A673 (cell line): ENCODE measurements at regions not wholly inside any gene's neighbourhood (a gene's known extent, or its start where the extent isn't known, plus 50 kb on each side); places are given as distances from the start of the nearest gene placed in this dataset.

Source experiments
- BruUV-seq: library from RNA; stranded (reverse); fragments of 400-500 nt; replicated peaks from 2 replicates; lab custom pipeline; 2021; lab: Mats Ljungman, UMichigan
- CTCF ChIA-PET: fragments of 300-600 bp; sonication (Branson Sonifier 250); formaldehyde crosslinking; loops from one replicate; lab custom pipeline; 2022; ENCODE audit warnings: antibody characterized with exemption; lab: Charles Lee
- POLR2A ChIA-PET: fragments of 300-600 bp; sonication (Branson Sonifier 250); formaldehyde crosslinking; loops from one replicate; lab custom pipeline; 2022; ENCODE audit warnings: antibody characterized with exemption; ENCODE audit not compliant: low non-redundant PET; lab: Charles Lee
- DNase-seq: peaks from one replicate; pipeline ENCODE4 v3.0.0-alpha.2; 2015; ENCODE audit warnings: low spot score
- H3K27ac ChIP-seq: fragments of 200-600 bp; sonication (generic); 2 replicates; pipeline ENCODE4 v1.5.1; 2016; ENCODE audit warnings: mixed run types, low read depth, mild to moderate bottlenecking, mixed read lengths, antibody characterized with exemption, low read length; ENCODE audit not compliant: poor library complexity, severe bottlenecking
- H3K27me3 ChIP-seq: fragments of 200-600 bp; sonication (generic); replicated peaks from 2 replicates; pipeline ENCODE4 v1.6.1; 2017; ENCODE audit warnings: mixed run types, low read depth, mild to moderate bottlenecking, mixed read lengths, antibody characterized with exemption, low read length; ENCODE audit not compliant: insufficient read depth, poor library complexity
- H3K36me3 ChIP-seq: fragments of 200-600 bp; sonication (generic); 2 replicates; pipeline ENCODE4 v1.6.1; 2016; ENCODE audit warnings: mixed run types, mild to moderate bottlenecking, mixed read lengths, antibody characterized with exemption, low read length; ENCODE audit not compliant: insufficient read depth, poor library complexity, severe bottlenecking
- H3K4me1 ChIP-seq: fragments of 200-600 bp; sonication (generic); 2 replicates; pipeline ENCODE4 v1.6.1; 2017; ENCODE audit warnings: mixed run types, mild to moderate bottlenecking, mixed read lengths, antibody characterized with exemption, low read length; ENCODE audit not compliant: insufficient read depth, poor library complexity, severe bottlenecking
- H3K4me3 ChIP-seq: fragments of 200-600 bp; sonication (generic); 2 replicates; pipeline ENCODE4 v1.5.1; 2016; ENCODE audit warnings: low read depth, mixed run types, mild to moderate bottlenecking, mixed read lengths, low read length; ENCODE audit not compliant: poor library complexity, severe bottlenecking
- H3K9me3 ChIP-seq: fragments of 200-600 bp; sonication (generic); 2 replicates; pipeline ENCODE4 v1.6.1; 2016; ENCODE audit warnings: mixed run types, low read depth, mild to moderate bottlenecking, mixed read lengths, antibody characterized with exemption, low read length; ENCODE audit not compliant: poor library complexity, severe bottlenecking
- CTCF ChIP-seq: fragments of 300-800, 200-600 bp; sonication (generic); conservative IDR thresholded peaks from 2 replicates; pipeline ENCODE4 v1.5.1; 2017; ENCODE audit warnings: low read depth, mild to moderate bottlenecking, antibody characterized with exemption, low read length, moderate library complexity, mixed read lengths
- EZH2 ChIP-seq: fragments of 200-600 bp; sonication (generic); IDR thresholded peaks from 2 replicates; pipeline ENCODE4 v1.6.1; 2017; ENCODE audit warnings: borderline replicate concordance, low read depth, mild to moderate bottlenecking, mixed read lengths, antibody characterized with exemption, low read length; ENCODE audit not compliant: poor library complexity, severe bottlenecking
- intact Hi-C: fragments of 100-400 bp; cut with micrococcal nuclease; formaldehyde crosslinking; loops from one replicate; pipeline ENCODE4 v1.10.0; 2022; ENCODE audit not compliant: unreplicated experiment

DNA sequence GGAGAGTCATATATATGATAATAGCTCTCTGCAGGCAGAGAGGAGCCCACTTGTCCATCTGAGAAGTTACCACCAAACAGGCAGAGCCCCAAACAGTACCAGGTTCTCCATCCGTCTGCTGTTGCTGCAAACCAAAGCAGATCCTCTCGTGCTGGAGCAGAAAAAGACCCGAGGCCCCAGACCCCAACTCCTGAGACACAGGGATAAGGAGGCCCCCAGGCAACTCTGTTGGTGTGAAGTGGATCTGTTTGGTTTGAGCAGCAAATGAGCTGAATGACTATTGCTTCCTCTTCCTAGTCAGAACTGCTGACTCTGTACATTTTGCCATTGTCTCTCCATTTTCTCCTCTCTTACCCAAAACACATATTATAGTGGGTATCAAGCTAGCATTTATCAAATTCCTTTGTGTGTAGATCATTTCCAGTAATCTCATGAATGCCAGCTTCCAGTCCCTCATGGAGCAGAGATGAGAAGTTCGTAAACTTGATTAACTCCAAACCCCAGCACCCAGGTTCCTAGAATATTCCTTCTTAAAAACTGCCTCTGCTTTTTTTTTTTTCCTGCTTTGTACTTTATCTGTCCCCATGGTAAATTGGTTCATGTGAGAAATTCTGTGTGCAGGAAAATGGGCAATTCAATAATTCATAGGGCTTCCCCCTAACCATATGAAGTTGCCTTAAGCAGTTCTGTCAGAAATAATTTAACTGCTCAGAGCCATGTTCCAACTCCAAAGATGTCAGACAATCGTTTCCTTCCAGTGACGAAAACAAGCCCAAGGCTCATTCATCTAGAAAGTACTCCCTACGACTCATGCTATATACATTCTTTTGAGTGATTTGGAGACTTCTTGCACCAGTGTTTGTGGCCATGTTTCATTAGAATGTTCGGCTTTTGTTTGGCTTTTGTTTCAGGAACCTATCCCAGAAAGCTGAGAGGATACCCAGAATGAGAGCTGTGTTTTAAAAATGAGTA lies 98.6 kb upstream of the ATXN3L start:
- no TSS peak for BruUV-seq
- Histone ChIP-seq H3K36me3 (no peaks in the 10 kb centered on the region), H3K4me1 (peaks cover 9% of the 10 kb centered on the region), H3K9me3 (no peaks in the 10 kb centered on the region), H3K27ac (no peak overlapping the region), H3K4me3 (no peak overlapping the region), H3K27me3 (no peaks in the 10 kb centered on the region)
- ChIA-PET CTCF (no interaction called here), POLR2A (no interaction called here)
- intact Hi-C loops: no loop called here
- TF ChIP-seq EZH2: no peak
- TF ChIP-seq CTCF: no peak
- peak; percentile 53 for DNase-seq

- DNase-seq: no peak
- ChIA-PET CTCF (no interaction called here), POLR2A (interaction anchor here (0.7 kb wide), 1 partner anchor 409 kb away, joined by 3 read pairs; no protein-coding TSS in a partner anchor)
- H3K36me3 ChIP-seq: no peaks in the 10 kb centered on the region
- peaks cover 9% of the 10 kb centered on the region for H3K4me1 ChIP-seq
- H3K27ac ChIP-seq: no peak overlapping the region
- H3K27me3 ChIP-seq: no peaks in the 10 kb centered on the region
- intact Hi-C loops: no loop called here
- TF ChIP-seq EZH2 (no peak), CTCF (no peak)
- H3K4me3 ChIP-seq: no peak overlapping the region
- H3K9me3 ChIP-seq: no peaks in the 10 kb centered on the region
- no TSS peak for BruUV-seq
Observed at GRCh38 chrX:13415509-13415908, 95.7 kb upstream of the ATXN3L start.

- TF ChIP-seq EZH2: no peak
- TF ChIP-seq CTCF: no peak
- intact Hi-C loops: no loop called here
- no peaks in the 10 kb centered on the region for H3K36me3 ChIP-seq
- BruUV-seq: no TSS peak
- no peak for DNase-seq
- peaks cover 9% of the 10 kb centered on the region for H3K4me1 ChIP-seq
- H3K27me3 ChIP-seq: no peaks in the 10 kb centered on the region
- POLR2A ChIA-PET: no interaction called here
- no peak overlapping the region for H3K4me3 ChIP-seq
- CTCF ChIA-PET: no interaction called here
- H3K9me3 ChIP-seq: no peaks in the 10 kb centered on the region
- no peak overlapping the region for H3K27ac ChIP-seq
Observed at GRCh38 chrX:13414006-13414647, 94.3 kb upstream of the ATXN3L start.
